Hippocampal formation (tissue), 2 donors: ENCODE measurements at regions not wholly inside any gene's neighbourhood (a gene's known extent, or its start where the extent isn't known, plus 50 kb on each side); places are given as distances from the start of the nearest gene placed in this dataset.

Source experiments
- DNase-seq, 2 donors: peaks; one replicate each; lab custom pipeline; 2025; lab: John Stamatoyannopoulos, UW

DNA sequence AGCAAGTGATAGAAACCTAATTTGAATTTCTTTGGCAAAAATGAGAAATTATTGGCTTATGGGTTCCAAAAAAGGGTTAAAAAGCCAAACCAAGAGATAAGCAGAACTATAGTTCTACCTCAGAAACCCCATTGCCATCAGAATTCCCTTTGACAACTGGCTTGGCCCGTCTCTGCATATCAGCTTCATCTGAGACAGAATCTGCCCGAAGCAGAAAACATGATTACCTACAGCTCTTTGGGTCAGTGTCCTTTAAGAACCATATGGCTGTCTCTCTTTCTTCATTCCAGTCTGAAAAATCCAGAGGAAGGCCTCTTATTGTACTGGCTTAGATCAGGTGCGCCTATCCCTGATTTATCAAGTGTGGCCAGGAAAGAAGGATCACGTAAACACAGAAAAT, 49.8 kb upstream of the AGPS start:
- DNase-seq = no peak
